Keratinocyte (primary cell): ENCODE measurements at regions not wholly inside any gene's neighbourhood (a gene's known extent, or its start where the extent isn't known, plus 50 kb on each side); places are given as distances from the start of the nearest gene placed in this dataset.

Experiments used
- EZH2 ChIP-seq: IDR thresholded peaks from one replicate; pipeline ENCODE4 v1.6.1; 2012; ENCODE audit warnings: inconsistent platforms, mild to moderate bottlenecking, low read length, moderate library complexity
- TF ChIP-seq, protein P1 (sequence below), 3 experiments: IDR thresholded peaks in 1 of 3; conservative IDR thresholded peaks in 1 of 3; optimal IDR thresholded peaks in 1 of 3; 2 replicates in 2 of 3; 3 replicates in 1 of 3; pipeline versions ENCODE3 to v1.5.1; 2011; ENCODE audit warnings: low read length in 3 of 3, mild to moderate bottlenecking in 3 of 3, moderate library complexity in 2 of 3, control low read depth in 1 of 3, inconsistent platforms in 1 of 3; ENCODE audit not compliant: insufficient read depth in 2 of 3; ENCODE audit errors: extremely low read depth in 1 of 3

DNA sequence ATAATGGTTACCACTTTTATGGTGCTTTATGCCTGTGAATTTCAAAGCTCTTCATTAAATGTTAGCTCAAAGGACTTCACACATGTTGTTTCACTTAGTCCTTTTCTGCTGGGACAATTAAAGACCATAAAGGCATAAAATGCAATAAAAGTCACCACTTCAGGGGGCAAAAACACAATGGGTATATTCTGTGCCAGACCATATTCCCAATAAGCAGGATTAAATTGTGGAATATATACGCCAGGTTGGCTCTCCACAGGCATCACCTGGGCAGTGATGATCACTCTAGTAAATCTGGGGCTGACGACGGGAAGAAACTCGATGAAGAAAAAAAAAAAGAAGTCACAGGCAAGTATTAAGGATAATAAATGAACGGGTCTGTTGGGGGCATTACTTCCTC lies 370.2 kb upstream of the CNTN4 start:
- TF ChIP-seq, protein P1, sequence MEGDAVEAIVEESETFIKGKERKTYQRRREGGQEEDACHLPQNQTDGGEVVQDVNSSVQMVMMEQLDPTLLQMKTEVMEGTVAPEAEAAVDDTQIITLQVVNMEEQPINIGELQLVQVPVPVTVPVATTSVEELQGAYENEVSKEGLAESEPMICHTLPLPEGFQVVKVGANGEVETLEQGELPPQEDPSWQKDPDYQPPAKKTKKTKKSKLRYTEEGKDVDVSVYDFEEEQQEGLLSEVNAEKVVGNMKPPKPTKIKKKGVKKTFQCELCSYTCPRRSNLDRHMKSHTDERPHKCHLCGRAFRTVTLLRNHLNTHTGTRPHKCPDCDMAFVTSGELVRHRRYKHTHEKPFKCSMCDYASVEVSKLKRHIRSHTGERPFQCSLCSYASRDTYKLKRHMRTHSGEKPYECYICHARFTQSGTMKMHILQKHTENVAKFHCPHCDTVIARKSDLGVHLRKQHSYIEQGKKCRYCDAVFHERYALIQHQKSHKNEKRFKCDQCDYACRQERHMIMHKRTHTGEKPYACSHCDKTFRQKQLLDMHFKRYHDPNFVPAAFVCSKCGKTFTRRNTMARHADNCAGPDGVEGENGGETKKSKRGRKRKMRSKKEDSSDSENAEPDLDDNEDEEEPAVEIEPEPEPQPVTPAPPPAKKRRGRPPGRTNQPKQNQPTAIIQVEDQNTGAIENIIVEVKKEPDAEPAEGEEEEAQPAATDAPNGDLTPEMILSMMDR (optimal IDR thresholded peaks at IDR 0.05 in 1 of 3, IDR thresholded peaks at IDR 0.05 in 1 of 3, conservative IDR thresholded peaks at IDR 0.05 in 1 of 3; ENCODE audit: extremely low read depth in 1 of 3, insufficient read depth in 2 of 3, low read length in 3 of 3) = no peak
- TF ChIP-seq EZH2 = no peak
